ENCODE measurements at regions not wholly inside any gene's neighbourhood (a gene's known extent, or its start where the extent isn't known, plus 50 kb on each side); places are given as distances from the start of the nearest gene placed in this dataset.

- no peak overlapping the region for H4K8ac ChIP-seq (ENCODE audit: low read depth, low read length)
- H2AK5ac ChIP-seq (ENCODE audit: low read length) = no peak overlapping the region
- H4K12ac ChIP-seq (ENCODE audit: low read depth, low read length) = no peak overlapping the region
- no peak overlapping the region for H3K4ac ChIP-seq (ENCODE audit: low read depth, low read length)
- no peak overlapping the region for H4K91ac ChIP-seq (ENCODE audit: low read depth, low read length)
- no peaks in the 10 kb centered on the region for H3K27me3 ChIP-seq (ENCODE audit: insufficient read depth, low read length)
- peaks cover under 1% of the 10 kb centered on the region for H3K79me1 ChIP-seq (ENCODE audit: low read length)
- H3K36me3 ChIP-seq (ENCODE audit: control insufficient read depth in 1 of 2, insufficient read depth in 2 of 2, low read length in 2 of 2) = no peaks in the 10 kb centered on the region
- H3K79me2 ChIP-seq (ENCODE audit: control insufficient read depth, insufficient read depth, low read length, poor library complexity) = no peaks in the 10 kb centered on the region
- H2BK5ac ChIP-seq (ENCODE audit: low read depth, low read length, poor library complexity) = no peak overlapping the region
- H2BK120ac ChIP-seq (ENCODE audit: insufficient read depth, low read length, poor library complexity) = no peak overlapping the region
- no peak overlapping the region for H2BK12ac ChIP-seq (ENCODE audit: low read length)
- H3K14ac ChIP-seq (ENCODE audit: low read length) = no peak overlapping the region
- H2AFZ ChIP-seq (ENCODE audit: insufficient read depth, low read length, poor library complexity) = no peak overlapping the region
- DNase-seq = no peak
- H3K9me3 ChIP-seq (ENCODE audit: insufficient read depth, low read depth, low read length) = no peaks in the 10 kb centered on the region
- peaks cover 0 to 7% of the 10 kb centered on the region in 2 experiments for H3K4me1 ChIP-seq (ENCODE audit: control insufficient read depth in 1 of 2, insufficient read depth in 2 of 2, low read length in 2 of 2)
- H3K4me2 ChIP-seq (ENCODE audit: low read length) = no peak overlapping the region
- H3K4me3 ChIP-seq (ENCODE audit: low read depth, low read length) = no peak overlapping the region
- no peak overlapping the region for H3K23ac ChIP-seq (ENCODE audit: low read length)
- H3K9ac ChIP-seq (ENCODE audit: low read length) = no peak overlapping the region
- H3K18ac ChIP-seq (ENCODE audit: low read length) = no peak overlapping the region
- no peak overlapping the region for H3K27ac ChIP-seq (ENCODE audit: low read depth, low read length)
- WGBS (ENCODE audit: extremely low coverage, insufficient coverage, insufficient read length) = no CpG with 5 or more reads among the region's 4 CpGs
Measured at GRCh38 chr17:69711541-69711940, 297.0 kb downstream of the MAP2K6 start.

- H3K4me2 ChIP-seq (ENCODE audit: low read length) = no peak overlapping the region
- no peak for DNase-seq
- no peak overlapping the region for H2AK5ac ChIP-seq (ENCODE audit: low read length)
- H3K27me3 ChIP-seq (ENCODE audit: insufficient read depth, low read length) = no peaks in the 10 kb centered on the region
- H4K91ac ChIP-seq (ENCODE audit: low read depth, low read length) = no peak overlapping the region
- no peak overlapping the region for H3K18ac ChIP-seq (ENCODE audit: low read length)
- no peak overlapping the region for H2BK5ac ChIP-seq (ENCODE audit: low read depth, low read length, poor library complexity)
- no CpG with 5 or more reads among the region's 2 CpGs for WGBS (ENCODE audit: extremely low coverage, insufficient coverage, insufficient read length)
- no peak overlapping the region for H3K23ac ChIP-seq (ENCODE audit: low read length)
- no peak overlapping the region for H2AFZ ChIP-seq (ENCODE audit: insufficient read depth, low read length, poor library complexity)
- H3K79me1 ChIP-seq (ENCODE audit: low read length) = peaks cover 4% of the 10 kb centered on the region
- no peaks in the 10 kb centered on the region for H3K79me2 ChIP-seq (ENCODE audit: control insufficient read depth, insufficient read depth, low read length, poor library complexity)
- H3K27ac ChIP-seq (ENCODE audit: low read depth, low read length) = no peak overlapping the region
- H3K9me3 ChIP-seq (ENCODE audit: insufficient read depth, low read depth, low read length) = no peaks in the 10 kb centered on the region
- no peak overlapping the region for H4K8ac ChIP-seq (ENCODE audit: low read depth, low read length)
- no peak overlapping the region for H3K14ac ChIP-seq (ENCODE audit: low read length)
- peaks cover 0 to 8% of the 10 kb centered on the region in 2 experiments for H3K4me1 ChIP-seq (ENCODE audit: control insufficient read depth in 1 of 2, insufficient read depth in 2 of 2, low read length in 2 of 2)
- no peak overlapping the region for H3K4ac ChIP-seq (ENCODE audit: low read depth, low read length)
- no peak overlapping the region for H3K4me3 ChIP-seq (ENCODE audit: low read depth, low read length)
- no peak overlapping the region for H2BK12ac ChIP-seq (ENCODE audit: low read length)
- no peaks in the 10 kb centered on the region for H3K36me3 ChIP-seq (ENCODE audit: control insufficient read depth in 1 of 2, insufficient read depth in 2 of 2, low read length in 2 of 2)
- H3K9ac ChIP-seq (ENCODE audit: low read length) = no peak overlapping the region
- H2BK120ac ChIP-seq (ENCODE audit: insufficient read depth, low read length, poor library complexity) = no peak overlapping the region
- no peak overlapping the region for H4K12ac ChIP-seq (ENCODE audit: low read depth, low read length)
Measured at GRCh38 chr17:69712801-69713311, 298.4 kb downstream of the MAP2K6 start.

- Histone ChIP-seq H3K18ac (ENCODE audit: low read length) (no peak overlapping the region), H3K79me2 (ENCODE audit: control insufficient read depth, insufficient read depth, low read length, poor library complexity) (no peaks in the 10 kb centered on the region), H3K9me3 (ENCODE audit: insufficient read depth, low read depth, low read length) (no peaks in the 10 kb centered on the region), H2BK120ac (ENCODE audit: insufficient read depth, low read length, poor library complexity) (no peak overlapping the region), H3K9ac (ENCODE audit: low read length) (no peak overlapping the region), H4K91ac (ENCODE audit: low read depth, low read length) (no peak overlapping the region), H2BK12ac (ENCODE audit: low read length) (no peak overlapping the region), H2AFZ (ENCODE audit: insufficient read depth, low read length, poor library complexity) (no peak overlapping the region), H3K27ac (ENCODE audit: low read depth, low read length) (no peak overlapping the region), H3K4ac (ENCODE audit: low read depth, low read length) (no peak overlapping the region), H3K4me1 (ENCODE audit: control insufficient read depth in 1 of 2, insufficient read depth in 2 of 2, low read length in 2 of 2) (peaks cover 0 to 8% of the 10 kb centered on the region in 2 experiments), H3K23ac (ENCODE audit: low read length) (no peak overlapping the region), H3K36me3 (ENCODE audit: control insufficient read depth in 1 of 2, insufficient read depth in 2 of 2, low read length in 2 of 2) (no peaks in the 10 kb centered on the region), H2BK5ac (ENCODE audit: low read depth, low read length, poor library complexity) (no peak overlapping the region), H3K14ac (ENCODE audit: low read length) (no peak overlapping the region), H3K4me3 (ENCODE audit: low read depth, low read length) (no peak overlapping the region), H3K4me2 (ENCODE audit: low read length) (no peak overlapping the region), H3K79me1 (ENCODE audit: low read length) (peaks cover 5% of the 10 kb centered on the region), H3K27me3 (ENCODE audit: insufficient read depth, low read length) (no peaks in the 10 kb centered on the region), H4K8ac (ENCODE audit: low read depth, low read length) (no peak overlapping the region), H2AK5ac (ENCODE audit: low read length) (no peak overlapping the region), H4K12ac (ENCODE audit: low read depth, low read length) (no peak overlapping the region)
- WGBS (ENCODE audit: extremely low coverage, insufficient coverage, insufficient read length) = no CpG with 5 or more reads among the region's 4 CpGs
- no peak for DNase-seq
Measured at GRCh38 chr17:69713815-69714214, 299.3 kb downstream of the MAP2K6 start.

GRCh38 chr17:69714669-69715068, 300.2 kb downstream of the MAP2K6 start:
- Histone ChIP-seq H3K9ac (ENCODE audit: low read length) (no peak overlapping the region), H3K4me3 (ENCODE audit: low read depth, low read length) (no peak overlapping the region), H2BK120ac (ENCODE audit: insufficient read depth, low read length, poor library complexity) (no peak overlapping the region), H2AFZ (ENCODE audit: insufficient read depth, low read length, poor library complexity) (no peak overlapping the region), H3K14ac (ENCODE audit: low read length) (no peak overlapping the region), H2BK12ac (ENCODE audit: low read length) (no peak overlapping the region), H3K4me2 (ENCODE audit: low read length) (no peak overlapping the region), H2BK5ac (ENCODE audit: low read depth, low read length, poor library complexity) (no peak overlapping the region), H3K79me2 (ENCODE audit: control insufficient read depth, insufficient read depth, low read length, poor library complexity) (no peaks in the 10 kb centered on the region), H4K91ac (ENCODE audit: low read depth, low read length) (no peak overlapping the region), H3K9me3 (ENCODE audit: insufficient read depth, low read depth, low read length) (no peaks in the 10 kb centered on the region), H3K36me3 (ENCODE audit: control insufficient read depth in 1 of 2, insufficient read depth in 2 of 2, low read length in 2 of 2) (no peaks in the 10 kb centered on the region), H4K8ac (ENCODE audit: low read depth, low read length) (no peak overlapping the region), H3K18ac (ENCODE audit: low read length) (no peak overlapping the region), H3K79me1 (ENCODE audit: low read length) (peaks cover 6% of the 10 kb centered on the region), H3K4ac (ENCODE audit: low read depth, low read length) (no peak overlapping the region), H3K23ac (ENCODE audit: low read length) (no peak overlapping the region), H4K12ac (ENCODE audit: low read depth, low read length) (no peak overlapping the region), H2AK5ac (ENCODE audit: low read length) (no peak overlapping the region), H3K27ac (ENCODE audit: low read depth, low read length) (no peak overlapping the region), H3K4me1 (ENCODE audit: control insufficient read depth in 1 of 2, insufficient read depth in 2 of 2, low read length in 2 of 2) (peaks cover 0 to 8% of the 10 kb centered on the region in 2 experiments), H3K27me3 (ENCODE audit: insufficient read depth, low read length) (no peaks in the 10 kb centered on the region)
- WGBS (ENCODE audit: extremely low coverage, insufficient coverage, insufficient read length) = no CpG with 5 or more reads among the region's 2 CpGs
- peak in 1 of 2 donors; percentile 40 for DNase-seq
